NT2/D1 (cell line): ENCODE measurements at regions not wholly inside any gene's neighbourhood (a gene's known extent, or its start where the extent isn't known, plus 50 kb on each side); places are given as distances from the start of the nearest gene placed in this dataset.

Experiments used
- SUZ12 ChIP-seq: IDR thresholded peaks from 2 replicates; pipeline ENCODE4 v1.6.1; 2011; ENCODE audit not compliant: insufficient read length, insufficient read depth; ENCODE audit errors: extremely low read depth
- YY1 ChIP-seq: IDR thresholded peaks from 2 replicates; pipeline ENCODE4 v1.6.1; 2011; ENCODE audit not compliant: insufficient read length, insufficient read depth
- ZNF274 ChIP-seq: IDR thresholded peaks from 2 replicates; pipeline ENCODE4 v1.6.1; 2011; ENCODE audit warnings: mild to moderate bottlenecking, low read depth, low read length

GRCh38 chr12:24206621-24207020, 257.2 kb upstream of the SOX5 start:
- TF ChIP-seq YY1 (no peak), ZNF274 (no peak), SUZ12 (no peak)
